GM13976 (cell line): ENCODE measurements at regions not wholly inside any gene's neighbourhood (a gene's known extent, or its start where the extent isn't known, plus 50 kb on each side); places are given as distances from the start of the nearest gene placed in this dataset.

ENCODE experiments used
- DNase-seq: peaks from one replicate; pipeline ENCODE4 v3.0.0; 2012; ENCODE audit warnings: low spot score
- CTCF ChIP-seq: IDR thresholded peaks from 2 replicates; pipeline ENCODE4 v1.5.1; 2012; ENCODE audit warnings: borderline replicate concordance, mild to moderate bottlenecking; ENCODE audit not compliant: insufficient read depth; ENCODE audit errors: extremely low read depth, missing control alignments, control extremely low read depth
- in situ Hi-C: fragments of 300-500 bp; cut with MboI; formaldehyde crosslinking; loops from one replicate; pipeline ENCODE4 v1.12.0; 2022; ENCODE audit warnings: low sequenced_read_pairs, mixed read lengths, inconsistent platforms; ENCODE audit not compliant: unreplicated experiment

GRCh38 chr3:14288177-14288788 lies 109.7 kb downstream of the LSM3 start:
- no peak for DNase-seq
- in situ Hi-C loops = no loop called here
- TF ChIP-seq CTCF = no peak

DNA sequence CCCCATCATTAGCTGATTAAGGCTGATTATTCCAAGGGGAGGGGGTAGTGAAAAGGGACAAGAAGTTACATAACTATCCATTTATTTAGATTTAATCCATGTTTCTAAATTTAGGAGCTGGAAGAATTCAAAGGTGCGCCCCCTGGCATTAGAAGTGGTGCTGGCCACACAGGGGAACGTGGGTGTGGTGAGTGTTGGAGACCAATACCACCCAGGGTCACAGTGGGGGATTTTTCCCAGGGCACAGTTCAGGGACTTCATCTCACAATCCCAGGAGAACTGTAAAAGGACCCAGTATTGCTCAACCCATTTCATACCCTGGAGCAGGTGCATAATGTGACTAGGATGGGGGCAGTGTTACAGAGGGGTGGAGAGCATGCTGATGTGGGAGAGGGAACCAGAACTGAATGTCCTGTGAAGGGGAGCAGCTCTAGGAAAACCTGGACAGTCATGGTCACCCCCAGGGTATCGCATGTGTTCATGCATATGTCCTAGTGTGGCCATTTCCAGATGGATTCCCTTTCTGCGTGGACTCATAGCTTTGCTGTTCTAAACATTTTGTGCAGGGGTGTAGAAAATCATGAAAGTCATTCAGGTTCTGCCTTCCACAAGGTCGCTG lies 110.3 kb downstream of the LSM3 start:
- TF ChIP-seq CTCF = no peak
- DNase-seq = no peak
- in situ Hi-C loops = no loop called here

GRCh38 chr3:14289590-14290461 lies 111.2 kb downstream of the LSM3 start:
- no peak for DNase-seq
- in situ Hi-C loops = no loop called here
- TF ChIP-seq CTCF = no peak

- in situ Hi-C loops = no loop called here
- no peak for TF ChIP-seq CTCF
- DNase-seq = no peak
These were observed 111.6 kb upstream of the SLC6A6 start for GRCh38 chr3:14290631-14291385.

DNA sequence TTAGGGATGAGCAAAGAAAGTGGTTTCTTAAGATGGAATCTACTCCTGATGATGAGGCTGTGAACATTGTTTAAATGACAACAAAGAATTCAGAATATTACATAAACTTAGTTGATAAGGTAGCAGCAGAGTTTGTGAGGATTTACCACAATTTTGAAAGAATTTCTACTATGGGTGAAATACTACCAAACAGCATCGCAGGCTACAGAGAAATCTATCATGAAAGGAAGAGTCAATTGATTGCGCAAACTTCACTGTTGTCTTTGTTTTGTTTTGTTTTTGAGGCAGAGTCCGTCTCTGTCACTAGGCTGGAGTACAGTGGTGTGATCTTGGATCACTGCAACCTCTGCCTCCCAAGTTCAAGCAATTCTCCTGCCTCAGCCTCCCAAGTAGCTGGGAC lies 107.4 kb upstream of the SLC6A6 start:
- in situ Hi-C loops = no loop called here
- no peak for DNase-seq
- no peak for TF ChIP-seq CTCF

GRCh38 chr3:14295801-14296200 lies 106.6 kb upstream of the SLC6A6 start:
- TF ChIP-seq CTCF = no peak
- DNase-seq = no peak
- in situ Hi-C loops = no loop called here
